A549 (cell line): ENCODE measurements at regions not wholly inside any gene's neighbourhood (a gene's known extent, or its start where the extent isn't known, plus 50 kb on each side); places are given as distances from the start of the nearest gene placed in this dataset.
A peak's percentile ranks its signal among the peaks of the same experiment; 100 is the strongest.

Source experiments
- ATAC-seq, 2 experiments: fragments of 200-7000 bp in 1 of 2; fragments of >200 bp in 1 of 2; cut with Nextera tagmentation in 1 of 2; cut with Tn5 transposase in 1 of 2; 3 replicates each; pipeline versions ENCODE4 v1.8.0 to v1.9.1; 2018 to 2020; ENCODE audit warnings: mild to moderate bottlenecking in 1 of 2, moderate library complexity in 1 of 2
- CTCF ChIA-PET: fragments of 300-600 bp; sonication (Branson Sonifier 250); formaldehyde crosslinking; extraction: SDS; loops from one replicate; lab custom pipeline; 2021; ENCODE audit warnings: antibody characterized with exemption, inconsistent platforms; lab: Yijun Ruan, JAX
- POLR2A ChIA-PET: fragments of 350-600 bp; formaldehyde crosslinking; extraction: SDS; loops from one replicate; lab custom pipeline; 2021; ENCODE audit warnings: antibody characterized with exemption, inconsistent platforms; lab: Yijun Ruan, JAX
- DNase-seq, 2 experiments: peaks; one replicate each; pipeline versions ENCODE4 v3.0.0 to v3.0.0-alpha.2; 2011 to 2016; ENCODE audit warnings: low read depth in 1 of 2, low spot score in 1 of 2
- FAIRE-seq: peaks from 2 replicates; lab custom pipeline; 2011; peaks lifted over from hg19 to GRCh38; lab: Jason Lieb, UNC
- H3K27ac ChIP-seq, 2 experiments: fragments of >200 bp; sonication (Bioruptor Twin); formaldehyde crosslinking; 3 replicates each; pipeline ENCODE4 v1.5.1; 2016 to 2017
- H3K4me1 ChIP-seq: fragments of >200 bp; sonication (Bioruptor Twin); formaldehyde crosslinking; 3 replicates; pipeline ENCODE4 v1.6.1; 2016
- H3K4me2 ChIP-seq: fragments of >200 bp; sonication (Bioruptor Twin); formaldehyde crosslinking; 3 replicates; pipeline ENCODE4 v1.6.1; 2016
- H3K4me3 ChIP-seq: fragments of >200 bp; sonication (Bioruptor Twin); formaldehyde crosslinking; 3 replicates; pipeline ENCODE4 v1.5.1; 2016
- H3K9me3 ChIP-seq: fragments of >200 bp; sonication (Bioruptor Twin); formaldehyde crosslinking; 3 replicates; pipeline ENCODE4 v1.6.1; 2016
- CBX8 ChIP-seq: fragments of 200-600 bp; sonication (generic); IDR thresholded peaks from 2 replicates; pipeline ENCODE4 v1.6.1; 2016
- CEBPB ChIP-seq, 2 experiments: fragments of >200 bp in 1 of 2; sonication (Bioruptor Twin) in 1 of 2; formaldehyde crosslinking in 1 of 2; IDR thresholded peaks; 2 replicates each; pipeline ENCODE4 v1.6.1; 2012 to 2016
- CHD2 ChIP-seq: fragments of 150-350 bp; IDR thresholded peaks from 2 replicates; pipeline ENCODE4 v1.6.1; 2014; ENCODE audit warnings: low read length; ENCODE audit not compliant: partially characterized antibody
- E2F6 ChIP-seq: IDR thresholded peaks from 2 replicates; pipeline ENCODE4 v1.6.1; 2012; ENCODE audit warnings: low read depth, borderline replicate concordance
- EP300 ChIP-seq, 2 experiments: fragments of >200 bp; sonication (Bioruptor Twin); formaldehyde crosslinking; IDR thresholded peaks; 2 replicates in 1 of 2; 3 replicates in 1 of 2; pipeline ENCODE4 v1.6.1; 2016 to 2017
- FOSB ChIP-seq: fragments of 250-450 bp; sonication (Bioruptor Pico); IDR thresholded peaks from 2 replicates; pipeline ENCODE4 v1.5.0; 2020; ENCODE audit warnings: mild to moderate bottlenecking, moderate library complexity
- HDAC2 ChIP-seq: fragments of 200-600 bp; sonication (generic); IDR thresholded peaks from 2 replicates; pipeline ENCODE4 v1.6.1; 2016
- HEYL ChIP-seq: fragments of 250-450 bp; sonication (Bioruptor Pico); IDR thresholded peaks from 2 replicates; pipeline ENCODE4 v1.8.0; 2021; ENCODE audit warnings: mild to moderate bottlenecking, moderate library complexity
- HOXB13 ChIP-seq: fragments of 250-450 bp; sonication (Bioruptor Pico); IDR thresholded peaks from 2 replicates; pipeline ENCODE4 v1.5.0; 2020; ENCODE audit warnings: low read depth, mild to moderate bottlenecking, moderate library complexity
- JUNB ChIP-seq: fragments of >200 bp; sonication (Bioruptor Twin); formaldehyde crosslinking; IDR thresholded peaks from 2 replicates; pipeline ENCODE4 v1.6.1; 2016
- KDM1A ChIP-seq: fragments of 200-600 bp; sonication (generic); IDR thresholded peaks from 2 replicates; pipeline ENCODE4 v1.6.1; 2016; ENCODE audit warnings: low read depth, mild to moderate bottlenecking
- NFE2L2 ChIP-seq: fragments of 150-350 bp; conservative IDR thresholded peaks from 2 replicates; pipeline ENCODE4 v1.6.1; 2014; ENCODE audit warnings: low read length
- NR3C1 ChIP-seq: fragments of >200 bp; sonication (Bioruptor Twin); formaldehyde crosslinking; IDR thresholded peaks from 3 replicates; pipeline ENCODE4 v1.6.1; 2017
- POLR2AphosphoS2 ChIP-seq: conservative IDR thresholded peaks from 2 replicates; pipeline ENCODE4 v1.6.1; 2012; ENCODE audit warnings: low read length, improper control_type of control experiment, inconsistent platforms
- REST ChIP-seq: fragments of 200-600 bp; sonication (generic); IDR thresholded peaks from 2 replicates; pipeline ENCODE4 v1.6.1; 2016; ENCODE audit warnings: antibody characterized with exemption, mild to moderate bottlenecking, moderate library complexity
- RNF2 ChIP-seq: fragments of 200-600 bp; sonication (generic); IDR thresholded peaks from 2 replicates; pipeline ENCODE4 v1.6.1; 2016; ENCODE audit warnings: low read depth, mild to moderate bottlenecking, antibody characterized with exemption, moderate library complexity, borderline replicate concordance
- SREBF2 ChIP-seq: fragments of 450-650 bp; IDR thresholded peaks from 2 replicates; pipeline ENCODE4 v1.6.1; 2014; ENCODE audit warnings: mild to moderate bottlenecking, moderate library complexity
- TFCP2L1 ChIP-seq: fragments of 250-450 bp; sonication (Bioruptor Pico); IDR thresholded peaks from 2 replicates; pipeline ENCODE4 v1.5.0; 2021; ENCODE audit warnings: mild to moderate bottlenecking
- WGBS: methylation state at CpG from one replicate; pipeline ENCODE4 v1.1.6; 2017; ENCODE audit errors: missing lambda C conversion rate; 5-methylcytosine and 5-hydroxymethylcytosine counted together
- TF ChIP-seq, protein P1 (sequence below): fragments of >200 bp; sonication (Bioruptor Twin); formaldehyde crosslinking; IDR thresholded peaks from 3 replicates; pipeline ENCODE4 v1.6.1; 2016
- TF ChIP-seq, protein P2 (sequence below): fragments of 250-450 bp; sonication (Bioruptor Pico); IDR thresholded peaks from 2 replicates; pipeline ENCODE4 v1.5.0; 2020; ENCODE audit warnings: low read depth, mild to moderate bottlenecking, moderate library complexity
- TF ChIP-seq, protein P3 (sequence below): fragments of >200 bp; sonication (Bioruptor Twin); formaldehyde crosslinking; IDR thresholded peaks from 2 replicates; pipeline ENCODE4 v1.6.1; 2016
- TF ChIP-seq, protein P4 (sequence below): IDR thresholded peaks from 2 replicates; pipeline ENCODE4 v1.6.1; 2012

GRCh38 chr18:2293109-2293839, 278.0 kb downstream of the METTL4 start:
- Histone ChIP-seq H3K4me3 (no peak overlapping the region), H3K27ac (peak overlapping the region in 1 of 2 experiments; percentile 57; a peak in 1 of 6 replicates), H3K4me2 (no peak overlapping the region), H3K4me1 (no peaks in the 10 kb centered on the region), H3K9me3 (no peaks in the 10 kb centered on the region)
- CTCF ChIA-PET, result interaction anchor here (1.1 kb wide), 1 partner anchor 69 kb away, joined by 3 read pairs; no protein-coding TSS in a partner anchor
- DNase-seq (peak in 1 of 2 experiments; percentile 3), FAIRE-seq (no peak), ATAC-seq (no peak)
- WGBS, result 28% methylated on average over 2 of the region's 7 CpGs
- TF ChIP-seq HDAC2 (no peak), NR3C1 (no peak), TFCP2L1 (CRISPR knock-in tag) (no peak), NFE2L2 (no peak), POLR2AphosphoS2 (no peak)
- TF ChIP-seq, protein P1, sequence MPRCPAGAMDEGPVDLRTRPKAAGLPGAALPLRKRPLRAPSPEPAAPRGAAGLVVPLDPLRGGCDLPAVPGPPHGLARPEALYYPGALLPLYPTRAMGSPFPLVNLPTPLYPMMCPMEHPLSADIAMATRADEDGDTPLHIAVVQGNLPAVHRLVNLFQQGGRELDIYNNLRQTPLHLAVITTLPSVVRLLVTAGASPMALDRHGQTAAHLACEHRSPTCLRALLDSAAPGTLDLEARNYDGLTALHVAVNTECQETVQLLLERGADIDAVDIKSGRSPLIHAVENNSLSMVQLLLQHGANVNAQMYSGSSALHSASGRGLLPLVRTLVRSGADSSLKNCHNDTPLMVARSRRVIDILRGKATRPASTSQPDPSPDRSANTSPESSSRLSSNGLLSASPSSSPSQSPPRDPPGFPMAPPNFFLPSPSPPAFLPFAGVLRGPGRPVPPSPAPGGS, result no peak
- POLR2A ChIA-PET, result no interaction called here

DNA sequence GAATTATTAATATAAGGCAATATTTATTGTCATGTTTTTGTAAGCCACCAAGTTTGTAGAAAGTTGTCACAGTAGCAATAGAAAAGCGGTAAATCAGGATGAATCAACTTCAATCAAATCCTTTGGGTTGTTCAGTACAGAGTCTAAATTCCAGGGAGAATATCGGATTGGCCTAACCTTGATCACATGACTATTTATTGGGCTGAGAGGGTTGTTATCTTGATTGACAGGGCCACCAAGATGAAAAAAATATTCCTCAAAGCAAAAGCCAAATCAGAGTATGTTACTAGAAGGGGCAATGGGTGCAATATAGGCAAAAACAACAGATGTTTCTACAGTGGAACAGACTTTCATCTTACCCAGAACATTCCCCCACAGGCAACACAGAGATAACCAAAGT, 270.0 kb downstream of the METTL4 start:
- no peak for FAIRE-seq
- ATAC-seq, result no peak
- CTCF ChIA-PET, result no interaction called here
- Histone ChIP-seq H3K4me2 (no peak overlapping the region), H3K4me3 (no peak overlapping the region), H3K27ac (peak overlapping the region; percentile 89 to 90), H3K4me1 (peaks cover 35% of the 10 kb centered on the region), H3K9me3 (no peaks in the 10 kb centered on the region)
- WGBS, result 95% methylated on average over 2 of the region's 2 CpGs
- DNase-seq, result no peak
- POLR2A ChIA-PET, result no interaction called here
- no peak for TF ChIP-seq RNF2
- no peak for TF ChIP-seq REST
- no peak for TF ChIP-seq JUNB
- no peak for TF ChIP-seq CHD2
- TF ChIP-seq FOSB (CRISPR knock-in tag), result no peak
- no peak for TF ChIP-seq HOXB13 (CRISPR knock-in tag)
- no peak for TF ChIP-seq HEYL (CRISPR knock-in tag)
- no peak for TF ChIP-seq CBX8
- TF ChIP-seq, protein P2, sequence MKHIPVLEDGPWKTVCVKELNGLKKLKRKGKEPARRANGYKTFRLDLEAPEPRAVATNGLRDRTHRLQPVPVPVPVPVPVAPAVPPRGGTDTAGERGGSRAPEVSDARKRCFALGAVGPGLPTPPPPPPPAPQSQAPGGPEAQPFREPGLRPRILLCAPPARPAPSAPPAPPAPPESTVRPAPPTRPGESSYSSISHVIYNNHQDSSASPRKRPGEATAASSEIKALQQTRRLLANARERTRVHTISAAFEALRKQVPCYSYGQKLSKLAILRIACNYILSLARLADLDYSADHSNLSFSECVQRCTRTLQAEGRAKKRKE (CRISPR knock-in tag), result no peak
- TF ChIP-seq KDM1A, result no peak
- TF ChIP-seq, protein P3, sequence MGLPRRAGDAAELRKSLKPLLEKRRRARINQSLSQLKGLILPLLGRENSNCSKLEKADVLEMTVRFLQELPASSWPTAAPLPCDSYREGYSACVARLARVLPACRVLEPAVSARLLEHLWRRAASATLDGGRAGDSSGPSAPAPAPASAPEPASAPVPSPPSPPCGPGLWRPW, result no peak

DNA sequence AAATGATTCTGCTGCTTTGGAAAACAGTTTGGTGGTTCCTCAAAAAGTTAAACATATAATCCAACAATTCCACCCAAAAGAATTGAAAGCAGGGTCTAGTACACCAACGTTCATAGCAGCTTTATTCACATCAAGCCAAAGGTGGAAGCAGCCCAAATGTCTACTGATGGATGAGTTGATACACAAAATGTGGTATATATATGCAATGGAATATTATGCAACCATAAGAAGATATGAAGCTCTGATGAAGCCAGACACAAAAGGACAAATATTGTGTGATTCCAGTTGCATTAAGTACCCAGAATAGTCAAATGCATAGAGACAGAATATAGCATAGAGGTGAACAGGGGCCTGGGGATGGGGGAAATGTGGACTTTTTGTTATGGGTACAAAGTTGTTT, 269.3 kb downstream of the METTL4 start:
- FAIRE-seq, result no peak
- peak overlapping the region; percentile 89 to 90 for H3K27ac ChIP-seq
- no peaks in the 10 kb centered on the region for H3K9me3 ChIP-seq
- POLR2A ChIA-PET, result no interaction called here
- H3K4me3 ChIP-seq, result no peak overlapping the region
- H3K4me1 ChIP-seq, result peaks cover 35% of the 10 kb centered on the region
- 15% methylated on average over 1 of the region's 1 CpG for WGBS
- no peak for ATAC-seq
- H3K4me2 ChIP-seq, result peak overlapping the region; percentile 86
- CTCF ChIA-PET, result no interaction called here
- no peak for DNase-seq
- TF ChIP-seq, protein P4, sequence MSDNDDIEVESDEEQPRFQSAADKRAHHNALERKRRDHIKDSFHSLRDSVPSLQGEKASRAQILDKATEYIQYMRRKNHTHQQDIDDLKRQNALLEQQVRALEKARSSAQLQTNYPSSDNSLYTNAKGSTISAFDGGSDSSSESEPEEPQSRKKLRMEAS, result no peak
- no peak for TF ChIP-seq POLR2AphosphoS2
- TF ChIP-seq E2F6, result no peak
- TF ChIP-seq SREBF2, result no peak
- TF ChIP-seq CHD2, result no peak
- TF ChIP-seq FOSB (CRISPR knock-in tag), result no peak
- TF ChIP-seq RNF2, result no peak
- TF ChIP-seq CBX8, result no peak
- TF ChIP-seq, protein P1, result no peak
- no peak for TF ChIP-seq EP300 (IDR thresholded peaks at IDR 0.05)
- TF ChIP-seq, protein P3, result no peak
- TF ChIP-seq KDM1A, result no peak
- TF ChIP-seq CEBPB (IDR thresholded peaks at IDR 0.05), result no peak
